ENCODE measurements at regions not wholly inside any gene's neighbourhood (a gene's known extent, or its start where the extent isn't known, plus 50 kb on each side); places are given as distances from the start of the nearest gene placed in this dataset.

DNA sequence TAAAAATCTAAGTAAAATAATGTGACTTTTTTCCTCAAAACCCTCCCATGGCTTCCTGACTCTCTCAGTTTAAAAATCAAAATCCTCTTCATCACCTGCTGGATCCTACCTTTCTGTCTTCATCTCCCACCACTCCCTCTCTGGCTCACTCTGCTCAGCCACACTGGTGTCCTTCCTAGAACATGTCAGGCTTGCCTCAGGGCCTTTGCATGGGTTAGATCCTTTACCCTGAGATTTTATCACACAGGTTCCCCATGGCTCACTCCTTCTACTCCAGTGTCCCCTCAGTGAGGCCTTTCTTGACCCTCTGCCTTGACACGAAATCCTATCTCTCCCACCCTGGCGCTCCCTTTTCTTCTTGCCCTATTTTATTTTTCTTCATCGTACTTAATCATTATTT lies 141.8 kb downstream of the RPL22L1 start:
- no peak for DNase-seq

DNA sequence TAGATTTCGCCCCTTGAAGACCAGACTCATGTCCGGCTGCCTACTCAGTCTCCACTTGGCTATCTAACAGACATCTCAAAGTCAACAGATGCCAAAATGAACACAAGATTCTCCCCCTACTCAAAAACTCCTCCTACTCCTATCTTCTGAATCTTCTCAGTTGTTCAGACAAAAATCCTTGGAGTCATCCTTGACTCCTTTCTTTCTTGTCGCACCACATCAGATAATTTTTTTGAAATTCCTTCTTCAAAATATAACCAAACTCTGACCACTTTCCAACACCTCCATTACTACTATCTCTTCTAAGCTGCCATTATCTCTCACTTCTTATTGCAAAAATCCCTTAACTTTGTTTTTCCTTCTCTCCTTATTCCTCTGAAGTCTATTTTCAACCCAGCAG lies 141.9 kb upstream of the SLC7A14 start:
- DNase-seq = no peak

DNA sequence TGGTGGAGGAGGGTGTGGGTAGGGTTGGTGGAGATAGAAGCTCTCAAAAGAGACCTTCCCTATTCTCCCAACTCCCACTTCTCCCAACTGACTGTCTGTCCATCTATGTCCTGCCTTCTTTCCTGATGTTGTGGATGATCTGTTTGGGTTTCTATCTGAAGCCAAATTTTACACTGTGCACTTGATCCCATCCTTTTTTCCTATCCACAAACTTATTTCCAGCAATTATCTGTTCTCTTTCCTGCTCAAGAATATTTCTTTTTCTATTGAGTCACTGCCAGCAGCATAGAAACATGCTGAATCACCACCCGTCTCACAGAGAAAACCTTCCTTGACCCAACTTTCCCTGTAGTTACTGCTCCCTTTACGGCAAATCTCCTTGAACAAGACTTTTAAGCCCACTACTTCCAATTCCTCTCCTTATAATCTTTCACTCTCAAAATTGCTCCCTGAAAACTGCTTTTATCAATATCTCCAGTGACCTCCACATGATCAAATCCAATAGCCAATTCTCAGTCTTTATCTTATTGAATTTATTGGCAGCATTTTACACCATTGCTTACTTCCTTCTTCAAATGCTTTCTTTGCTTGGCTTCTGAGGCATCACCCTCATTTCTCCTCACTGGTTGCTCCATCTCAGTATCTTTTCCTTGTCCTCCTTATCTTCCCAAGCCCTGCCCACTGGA lies 141.2 kb upstream of the SLC7A14 start:
- no peak for DNase-seq

DNA sequence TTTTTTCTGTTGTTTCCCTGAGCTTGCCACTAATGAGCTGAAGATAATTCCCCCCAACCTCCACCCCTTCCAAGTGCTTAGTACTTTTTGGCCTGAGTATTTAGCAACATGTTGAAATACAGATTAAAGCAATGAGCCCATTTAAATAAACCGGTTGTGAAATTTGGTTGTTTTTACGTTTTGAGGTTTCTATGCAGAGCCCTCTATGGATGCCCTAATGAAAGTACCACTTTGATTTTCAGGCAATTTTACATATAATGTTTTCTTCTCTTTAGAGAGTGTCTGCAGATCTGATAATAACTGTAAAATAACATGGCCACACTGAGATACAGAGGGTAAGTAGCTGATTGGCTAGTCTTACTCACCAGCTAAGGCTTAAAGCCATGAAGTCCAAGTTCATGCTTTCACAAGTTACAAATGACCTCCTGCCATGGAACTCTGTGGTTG lies 139.4 kb upstream of the SLC7A14 start:
- peak; percentile 48 for DNase-seq

DNA sequence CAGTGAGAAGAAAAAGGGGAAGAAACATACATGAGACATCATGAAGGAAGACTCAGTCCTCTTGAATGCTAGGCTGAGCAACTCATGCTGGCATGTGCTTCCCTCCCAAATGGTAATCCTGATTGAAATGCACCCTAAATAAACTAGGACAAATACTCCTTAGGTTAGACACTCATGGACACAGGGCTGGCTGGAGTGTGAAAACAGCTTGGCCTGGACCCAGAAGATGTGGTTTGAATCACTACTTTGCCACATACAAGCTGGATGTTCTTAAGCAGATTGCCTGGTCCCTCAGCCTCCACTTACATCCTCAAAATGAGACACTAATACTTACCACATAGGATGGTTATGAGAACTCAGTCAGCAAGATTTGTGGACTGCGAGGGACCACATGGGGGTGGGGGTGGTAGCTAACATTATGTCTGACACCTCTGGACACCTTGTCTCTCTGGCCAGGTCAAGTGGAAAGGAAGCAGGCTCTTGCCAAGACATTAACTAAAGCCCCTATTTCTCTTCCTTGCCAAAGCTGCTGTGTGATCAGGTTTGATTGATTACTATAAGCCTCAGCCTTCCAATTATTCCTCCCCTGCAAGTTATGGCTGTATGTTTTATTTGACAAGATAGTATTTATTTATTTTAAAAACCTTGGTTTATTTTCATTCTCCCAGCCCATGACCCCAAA lies 138.9 kb upstream of the SLC7A14 start:
- no peak for DNase-seq

DNA sequence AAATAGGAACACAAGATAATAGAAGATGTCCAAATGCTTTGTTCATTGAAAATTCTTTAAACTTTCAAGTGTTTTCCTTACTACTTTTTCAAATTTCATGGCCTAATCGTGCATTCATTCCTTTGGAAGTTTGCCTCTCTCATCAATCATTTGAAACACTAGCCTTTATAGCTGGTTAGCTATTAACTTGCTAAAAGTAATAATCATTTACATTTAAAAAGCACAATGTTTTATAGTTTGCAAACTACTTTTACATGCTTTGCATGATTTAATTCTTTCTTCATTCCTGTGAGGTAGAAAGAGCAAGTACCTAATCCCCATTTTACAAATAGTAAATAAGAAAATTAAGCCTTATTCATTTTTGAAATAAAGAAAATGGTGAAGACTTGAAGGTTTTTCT lies 137.4 kb upstream of the SLC7A14 start:
- no peak for DNase-seq

DNA sequence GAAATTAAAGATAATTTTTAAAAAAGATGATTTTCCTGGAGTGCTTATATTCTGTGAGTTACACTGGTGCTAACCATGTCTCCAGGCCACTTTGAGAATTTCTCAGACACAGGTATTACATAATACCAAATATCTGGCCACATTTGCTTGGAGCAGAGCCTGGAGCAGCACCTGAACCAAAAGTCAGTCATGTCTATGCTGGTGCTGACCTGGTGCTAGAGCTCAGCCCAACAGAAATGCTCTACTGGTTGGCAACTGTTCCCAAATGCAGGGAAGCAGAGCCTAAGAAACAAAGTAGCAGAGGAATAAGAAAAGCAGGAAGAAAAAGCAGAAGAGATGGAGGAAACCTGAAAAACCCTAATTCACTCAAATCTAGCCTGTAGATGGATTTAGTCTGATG lies 135.7 kb upstream of the SLC7A14 start:
- no peak for DNase-seq

DNA sequence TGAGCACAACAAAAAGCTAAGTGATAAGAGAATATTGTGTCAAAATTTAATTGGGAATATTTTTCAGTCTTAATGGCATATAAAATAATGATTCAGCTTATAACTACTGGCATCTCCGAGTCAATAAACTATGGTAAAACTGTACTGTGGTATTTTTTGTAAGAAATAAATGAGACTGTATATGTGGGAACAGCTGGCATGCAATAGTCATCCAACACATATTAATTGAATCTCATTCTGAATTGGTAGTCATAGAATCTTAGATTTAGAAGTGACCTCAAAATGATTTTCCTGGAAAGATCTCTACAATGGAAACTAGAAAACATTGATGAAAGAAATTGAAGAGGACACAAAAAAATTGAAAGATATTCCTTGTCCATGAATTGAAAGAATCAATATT lies 133.4 kb upstream of the SLC7A14 start:
- DNase-seq = no peak

DNA sequence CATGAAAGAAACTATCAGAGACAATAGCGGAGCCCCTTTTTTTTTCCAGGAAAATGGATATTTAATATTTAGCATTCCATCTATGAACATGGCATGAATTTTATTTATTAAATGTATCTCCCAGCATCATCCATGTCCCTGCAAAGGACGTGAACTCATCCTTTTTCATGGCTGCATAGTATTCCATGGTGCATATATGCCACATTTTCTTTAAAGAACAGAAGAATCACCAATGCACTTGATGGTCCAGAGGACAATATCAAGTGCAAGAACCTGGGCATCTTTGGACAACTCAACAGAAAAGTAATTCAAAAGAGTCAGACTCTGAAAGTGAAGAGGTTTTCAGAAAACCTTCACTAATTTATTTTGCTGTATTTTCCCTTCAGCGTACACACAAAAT lies 133.0 kb upstream of the SLC7A14 start:
- DNase-seq = no peak

DNA sequence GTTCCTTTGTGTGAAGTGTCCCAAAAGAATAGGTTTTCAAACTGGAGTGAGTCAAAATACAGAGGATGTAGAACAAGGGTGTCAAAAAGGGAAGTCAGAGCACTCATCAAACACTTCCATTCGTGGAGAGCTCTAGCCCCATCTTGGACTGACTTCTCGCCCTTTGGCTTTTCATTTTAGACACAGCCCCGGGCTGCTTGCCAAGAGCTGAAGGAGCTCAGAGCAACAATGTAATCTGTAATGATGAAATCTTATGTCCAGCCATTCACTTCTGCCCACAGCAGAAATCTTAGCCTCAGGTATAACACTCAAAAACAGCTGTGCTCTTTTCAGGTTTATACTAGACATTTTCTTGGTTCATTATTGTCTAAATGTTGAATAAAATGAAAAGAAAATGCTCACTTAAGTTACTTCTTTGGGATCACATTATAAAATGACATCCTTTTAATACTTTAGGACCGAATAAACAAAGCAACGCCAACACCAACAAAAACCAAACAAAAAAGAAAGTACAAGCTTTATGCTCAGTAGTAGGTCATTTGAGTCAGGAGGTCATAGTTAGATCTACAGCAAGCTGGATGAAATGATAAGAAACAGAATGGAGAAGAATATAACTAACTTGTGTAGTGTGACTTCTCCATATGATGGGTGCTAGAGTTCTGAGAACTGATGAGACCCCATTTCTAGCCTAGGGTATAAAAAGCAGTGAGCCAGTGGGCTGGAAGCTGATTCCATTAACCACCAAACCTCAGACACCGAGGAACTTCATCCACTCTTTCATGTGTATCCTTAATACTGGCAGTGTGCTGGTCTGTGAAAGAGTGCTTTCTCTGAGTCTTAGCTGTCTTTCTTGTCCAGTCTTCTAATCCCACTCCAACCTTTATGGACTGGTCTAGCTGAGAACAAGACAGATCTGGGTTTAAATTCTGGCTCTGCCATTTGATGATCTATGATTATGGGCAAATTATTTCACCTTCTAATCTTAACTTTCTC lies 131.8 kb upstream of the SLC7A14 start:
- no peak for DNase-seq

DNA sequence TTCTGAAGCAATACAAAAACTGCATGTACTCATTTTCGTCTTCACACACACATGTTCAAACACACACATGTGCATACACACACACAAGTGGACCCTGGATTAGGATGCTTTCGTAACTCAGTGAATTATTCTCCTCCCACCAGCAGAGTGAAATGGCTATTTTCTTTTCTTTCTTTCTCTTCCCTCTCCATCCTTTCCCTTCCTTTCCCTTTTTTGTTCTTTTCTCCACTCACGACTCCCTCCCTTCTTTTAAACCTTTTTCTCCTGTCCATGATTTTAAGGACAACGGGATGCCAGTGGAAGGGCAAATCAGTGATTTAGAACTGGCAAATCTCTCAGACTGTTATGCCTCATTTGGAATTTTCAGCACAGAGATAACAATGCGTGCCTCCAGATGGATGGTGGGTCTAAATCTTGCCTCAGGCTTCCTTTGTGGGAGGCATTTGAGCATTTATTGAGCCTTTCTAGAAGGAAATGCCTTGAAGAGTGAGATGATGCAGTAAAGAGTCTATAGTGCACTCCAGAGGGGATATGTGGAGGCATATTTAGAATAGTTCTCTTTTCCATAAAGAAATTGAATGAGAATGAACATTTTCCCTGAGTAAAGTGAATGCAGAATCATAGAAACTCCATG lies 130.4 kb upstream of the SLC7A14 start:
- no peak for DNase-seq

DNA sequence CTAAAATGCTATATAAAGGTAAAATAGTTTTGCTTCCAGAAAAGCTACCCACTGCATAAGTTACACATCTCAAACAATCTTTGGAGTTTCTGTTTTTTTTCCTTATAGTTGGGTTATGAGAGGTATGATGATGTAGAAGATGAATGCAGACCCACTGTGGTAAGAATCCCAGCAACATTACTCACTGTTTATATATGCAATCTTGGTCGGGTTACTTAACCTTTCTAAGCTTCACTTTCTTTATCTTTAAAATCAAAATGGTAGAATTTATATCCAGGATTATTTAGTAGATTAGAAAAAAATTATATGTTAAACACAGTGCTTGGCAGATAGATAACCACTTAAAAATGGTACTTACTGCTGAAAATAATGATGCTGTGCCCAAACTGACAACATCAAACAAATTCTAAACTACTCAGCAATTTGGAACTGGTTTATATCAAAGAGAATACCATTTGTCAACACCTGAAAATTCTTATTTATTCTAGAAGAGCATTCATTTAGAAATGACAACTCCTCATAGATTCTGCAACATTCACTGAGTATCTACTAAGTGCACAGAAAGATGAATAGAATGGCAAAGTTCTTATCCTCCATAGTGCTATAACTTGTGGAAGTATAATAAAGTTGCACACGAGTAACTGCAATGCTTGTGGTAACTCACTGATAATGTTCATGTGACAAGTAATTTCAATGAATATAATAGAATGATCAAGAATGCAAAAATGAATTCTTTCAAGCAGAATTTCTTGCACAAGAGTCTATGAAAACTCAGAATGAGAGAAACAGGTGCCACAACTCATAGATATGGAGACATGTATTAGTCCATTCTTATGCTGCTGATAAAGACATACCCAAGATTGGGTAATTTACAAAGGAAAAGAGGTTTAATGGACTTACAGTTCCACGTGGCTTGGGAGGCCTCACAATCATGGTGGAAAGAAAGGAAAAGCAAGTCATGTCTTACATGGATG lies 129.0 kb upstream of the SLC7A14 start:
- DNase-seq = no peak

DNA sequence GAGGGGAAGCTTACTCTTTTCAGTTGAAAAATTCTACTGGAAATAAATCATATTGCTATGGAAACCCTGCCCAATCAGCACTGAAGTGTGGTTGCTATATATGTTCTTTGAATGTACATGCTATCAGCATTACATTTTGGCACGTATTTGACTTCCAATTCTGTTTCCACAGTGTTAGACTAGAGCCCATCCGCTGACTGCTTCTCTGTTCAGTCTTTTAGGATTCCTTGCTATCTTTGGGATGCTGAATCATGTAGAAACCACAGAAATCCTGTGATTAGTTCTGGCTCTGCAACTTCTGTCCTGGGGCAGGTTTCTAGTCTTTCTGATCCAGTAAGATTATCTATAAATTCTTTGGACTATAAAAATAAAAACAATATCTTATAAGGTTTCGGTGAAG lies 128.2 kb upstream of the SLC7A14 start:
- DNase-seq = no peak

DNA sequence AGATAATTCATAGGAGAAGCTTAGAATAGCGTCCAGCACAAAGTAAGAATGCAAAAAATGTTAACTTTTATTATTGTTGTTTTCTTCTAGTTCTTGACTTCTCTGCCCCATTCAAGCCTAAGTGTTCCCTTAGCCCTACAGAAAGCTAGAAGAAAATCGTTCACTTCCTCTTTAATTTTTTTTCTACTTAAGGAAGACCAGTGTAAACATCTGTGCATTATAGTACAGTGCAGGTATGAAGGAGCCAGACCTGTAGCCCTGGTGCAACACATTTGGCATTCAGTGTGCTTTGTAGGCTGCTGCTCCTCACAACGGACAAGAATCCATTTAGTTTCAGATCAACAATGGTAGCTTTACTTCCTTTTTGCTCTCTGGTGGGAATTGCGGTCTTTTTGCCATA lies 127.8 kb upstream of the SLC7A14 start:
- DNase-seq = no peak

DNA sequence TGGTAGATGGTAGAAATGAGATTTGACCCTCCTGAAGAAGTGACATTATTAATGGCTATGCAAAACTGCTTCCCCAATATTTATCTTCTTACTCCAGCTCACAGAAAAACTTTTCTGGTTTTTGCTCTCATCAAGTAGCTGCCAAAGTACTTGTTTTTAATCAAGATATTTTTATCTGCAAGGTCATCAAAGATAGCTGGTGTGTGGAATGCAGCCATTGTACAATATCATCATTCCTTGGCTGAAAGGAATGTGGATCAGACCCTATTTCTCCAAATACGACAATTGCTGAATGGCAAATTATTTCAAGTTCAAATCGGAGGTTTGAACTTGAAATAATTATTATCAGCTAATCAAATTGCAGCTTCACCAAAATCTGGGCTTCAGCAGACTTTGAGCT lies 126.9 kb upstream of the SLC7A14 start:
- no peak for DNase-seq

DNA sequence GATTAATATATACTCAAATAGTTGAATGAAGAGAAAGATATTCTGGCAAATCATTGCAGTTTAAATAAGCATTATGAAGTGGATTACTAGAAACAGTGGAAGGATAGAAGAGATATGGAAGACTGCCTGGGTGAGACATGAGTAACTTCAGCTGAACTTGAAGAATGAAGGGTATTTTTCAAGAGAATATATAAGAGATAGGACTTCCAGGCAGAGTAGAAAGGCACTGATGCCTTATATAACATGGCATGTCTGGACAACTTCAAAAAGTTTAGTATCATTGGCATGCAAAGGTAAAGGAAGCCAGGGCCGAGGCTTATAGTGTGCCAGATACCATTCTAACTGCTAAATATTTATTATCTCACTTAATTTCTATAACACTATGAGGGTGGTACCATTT lies 126.5 kb upstream of the SLC7A14 start:
- no peak for DNase-seq

DNA sequence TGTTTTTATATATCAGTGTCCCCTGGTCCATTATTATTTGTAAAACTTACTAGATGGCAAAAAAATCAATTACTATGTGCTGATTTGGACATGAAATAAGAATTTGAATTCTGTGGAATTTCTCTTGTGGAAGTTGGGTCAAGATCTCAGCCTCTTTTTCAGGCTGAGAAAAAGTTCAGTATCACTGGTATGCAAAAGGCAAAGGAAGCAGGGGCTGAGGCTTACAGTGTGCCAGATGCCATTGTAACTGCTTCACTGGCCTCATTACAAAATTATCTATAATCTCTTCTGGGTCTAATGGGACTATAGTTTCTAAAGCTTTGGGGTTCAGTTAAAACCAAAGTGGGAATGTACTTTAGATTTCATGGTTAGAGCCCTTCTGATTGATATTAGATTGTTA lies 125.9 kb upstream of the SLC7A14 start:
- DNase-seq = no peak

DNA sequence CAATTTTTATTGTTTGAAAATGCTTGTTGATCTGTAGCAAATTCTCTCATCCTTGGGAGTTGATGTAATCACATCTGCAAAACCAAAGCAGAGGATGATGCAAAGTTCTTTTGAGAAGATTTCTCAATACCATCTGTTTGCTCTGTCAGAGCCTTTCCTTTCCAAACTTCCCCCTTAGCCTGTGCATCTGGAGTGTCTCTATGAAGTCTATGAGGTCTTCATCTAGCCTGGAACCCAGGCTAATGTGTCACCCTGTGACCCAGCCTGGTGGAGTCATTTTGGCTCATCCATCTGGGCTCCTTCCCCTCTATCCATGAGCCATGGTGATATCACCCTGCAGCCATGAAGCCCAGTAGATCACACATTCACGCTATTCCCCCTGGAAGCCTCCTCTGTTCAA lies 123.2 kb upstream of the SLC7A14 start:
- DNase-seq = peak; percentile 88

DNA sequence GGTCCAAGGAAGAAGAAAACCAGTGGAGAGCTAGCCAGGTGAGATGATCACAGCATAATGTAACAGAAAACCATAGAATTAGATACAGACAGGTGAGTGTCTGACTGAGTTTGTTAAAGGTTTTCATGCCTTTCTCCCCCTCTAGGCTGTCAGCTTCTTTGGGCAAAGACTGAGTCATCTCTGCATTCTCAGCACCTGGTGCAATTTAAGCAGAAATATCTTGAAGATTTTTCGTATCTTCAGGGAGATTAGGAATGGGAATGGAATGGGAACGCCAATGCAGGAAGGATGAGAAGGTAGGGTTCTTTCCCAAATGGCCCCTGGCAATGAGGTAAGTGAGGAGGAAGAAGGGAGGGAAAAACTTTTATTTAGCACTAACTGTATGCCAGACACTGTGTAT lies 122.0 kb upstream of the SLC7A14 start:
- DNase-seq = no peak

DNA sequence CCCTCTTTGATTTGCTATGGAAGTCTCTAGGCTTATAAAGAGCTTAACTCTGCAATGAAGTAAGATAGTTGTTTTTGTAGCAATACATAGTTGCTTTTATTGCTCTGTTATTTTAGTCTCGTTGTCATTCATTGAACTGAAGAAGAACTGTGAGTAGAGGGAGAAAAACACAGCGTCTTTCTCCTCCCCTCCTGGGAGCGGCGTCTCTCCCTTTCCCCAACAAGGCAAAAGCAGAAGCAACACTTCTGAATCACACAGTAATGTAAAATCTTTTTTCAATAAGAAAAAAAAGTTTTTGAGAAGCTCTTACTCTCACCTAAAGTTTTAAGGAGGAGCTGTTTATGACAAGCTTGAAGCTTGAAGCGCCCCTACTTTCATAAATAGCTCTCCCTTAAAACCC lies 119.3 kb upstream of the SLC7A14 start:
- DNase-seq = peak; percentile 33

DNA sequence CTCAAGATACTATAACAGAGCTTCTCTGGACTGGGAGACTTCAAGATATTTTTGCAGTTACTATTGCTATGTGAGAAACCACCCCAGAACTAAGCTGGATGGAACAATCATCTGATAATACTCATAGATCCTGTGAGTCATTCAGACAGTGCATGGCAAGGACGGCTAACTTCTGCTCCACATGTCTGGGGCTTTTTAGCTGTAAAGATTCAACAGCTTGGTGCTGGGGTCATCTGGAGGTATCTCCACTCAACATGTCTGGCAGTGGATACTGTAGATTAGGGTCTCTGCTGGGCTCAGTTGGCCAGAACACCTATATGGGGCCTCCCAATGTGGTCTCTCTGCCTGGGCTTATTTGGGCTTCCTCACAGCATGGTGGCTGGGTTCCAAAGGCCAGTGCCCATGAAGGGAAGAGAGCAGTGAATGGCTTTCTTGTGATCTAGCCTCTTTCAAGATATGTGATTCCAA lies 117.3 kb upstream of the SLC7A14 start:
- DNase-seq = no peak

All from MV-4-11 (cell line).